SU-DHL-6 (cell line): ENCODE measurements at regions not wholly inside any gene's neighbourhood (a gene's known extent, or its start where the extent isn't known, plus 50 kb on each side); places are given as distances from the start of the nearest gene placed in this dataset.

ENCODE experiments used
- H2AFZ ChIP-seq: fragments of 200-600 bp; sonication (generic); 2 replicates; pipeline ENCODE4 v1.6.1; 2014; ENCODE audit warnings: low read depth, mild to moderate bottlenecking, moderate library complexity, mixed read lengths, antibody characterized with exemption, low read length; ENCODE audit not compliant: severe bottlenecking
- H3F3A ChIP-seq: fragments of 200-600 bp; shearing (Covaris generic); 2 replicates; pipeline ENCODE4 v1.6.0; 2016; ENCODE audit warnings: antibody characterized with exemption, mild to moderate bottlenecking; ENCODE audit not compliant: insufficient read depth
- H3K27ac ChIP-seq: fragments of 200-600 bp; sonication (generic); 2 replicates; pipeline ENCODE4 v1.5.1; 2016; ENCODE audit warnings: low read depth, mild to moderate bottlenecking, low read length, moderate library complexity, mixed read lengths
- H3K27me3 ChIP-seq: fragments of 200-600 bp; sonication (generic), shearing (Covaris generic); 2 replicates; pipeline ENCODE4 v1.6.0; 2014; ENCODE audit warnings: mild to moderate bottlenecking, low read length
- H3K36me3 ChIP-seq: fragments of 200-600 bp; sonication (generic); 2 replicates; pipeline ENCODE4 v1.6.1; 2014; ENCODE audit warnings: mild to moderate bottlenecking, low read length, mixed read lengths
- H3K4me2 ChIP-seq: fragments of 300-600, 200-600 bp; shearing (Covaris generic), sonication (generic); 2 replicates; pipeline ENCODE4 v1.6.0; 2014; ENCODE audit warnings: low read length, low read depth, mild to moderate bottlenecking; ENCODE audit not compliant: poor library complexity, severe bottlenecking
- H3K4me3 ChIP-seq: fragments of 200-600 bp; sonication (generic); 2 replicates; pipeline ENCODE4 v1.5.1; 2014; ENCODE audit warnings: antibody characterized with exemption, low read length, mild to moderate bottlenecking, mixed read lengths; ENCODE audit not compliant: insufficient read depth, poor library complexity, severe bottlenecking
- H3K79me2 ChIP-seq: fragments of 200-600 bp; sonication (generic); 2 replicates; pipeline ENCODE4 v1.6.1; 2014; ENCODE audit warnings: mild to moderate bottlenecking, low read length, moderate library complexity; ENCODE audit not compliant: insufficient read depth
- H3K9ac ChIP-seq: fragments of 200-600 bp; sonication (generic); 2 replicates; pipeline ENCODE4 v1.7.0; 2014; ENCODE audit warnings: mild to moderate bottlenecking, low read length
- H3K9me2 ChIP-seq: fragments of 200-600 bp; sonication (generic); replicated peaks from 2 replicates; pipeline ENCODE4 v1.6.1; 2014; ENCODE audit warnings: low read length; ENCODE audit not compliant: insufficient read depth
- H3K9me3 ChIP-seq: fragments of 200-600 bp; sonication (generic); 2 replicates; pipeline ENCODE4 v1.6.1; 2014; ENCODE audit warnings: low read length, mixed read lengths; ENCODE audit not compliant: insufficient read depth
- H4K20me1 ChIP-seq: fragments of 200-600 bp; sonication (generic); 2 replicates; pipeline ENCODE4 v1.6.1; 2014; ENCODE audit warnings: low read depth, mild to moderate bottlenecking, antibody characterized with exemption, low read length, moderate library complexity, mixed read lengths
- CTCF ChIP-seq: fragments of 200-600 bp; sonication (generic); IDR thresholded peaks from one replicate; pipeline ENCODE4 v1.5.1; 2017; ENCODE audit warnings: antibody characterized with exemption, mild to moderate bottlenecking, low read length, moderate library complexity; ENCODE audit not compliant: insufficient read depth, poor library complexity, severe bottlenecking
- EZH2phosphoT487 ChIP-seq: fragments of 200-600 bp; sonication (generic), shearing (Covaris generic); conservative IDR thresholded peaks from 2 replicates; pipeline ENCODE4 v1.6.1; 2018; ENCODE audit warnings: mild to moderate bottlenecking, antibody characterized with exemption, low read length, moderate library complexity, mixed read lengths

GRCh38 chr4:63464393-63464792 is 944.9 kb downstream of the TECRL start:
- Histone ChIP-seq H3K36me3 (no peaks in the 10 kb centered on the region), H3K9me2 (no peaks in the 10 kb centered on the region), H3K79me2 (no peaks in the 10 kb centered on the region), H4K20me1 (no peaks in the 10 kb centered on the region), H3K27ac (no peak overlapping the region), H3K27me3 (no peaks in the 10 kb centered on the region), H3K9me3 (no peaks in the 10 kb centered on the region), H3K4me3 (no peak overlapping the region), H3K9ac (no peak overlapping the region), H2AFZ (no peak overlapping the region), H3F3A (no peaks in the 10 kb centered on the region), H3K4me2 (no peak overlapping the region)
- TF ChIP-seq EZH2phosphoT487 (no peak), CTCF (no peak)

GRCh38 chr4:63460075-63460474 is 949.2 kb downstream of the TECRL start:
- Histone ChIP-seq H3F3A (no peaks in the 10 kb centered on the region), H3K27me3 (no peaks in the 10 kb centered on the region), H3K4me2 (no peak overlapping the region), H2AFZ (no peak overlapping the region), H3K9ac (no peak overlapping the region), H3K4me3 (no peak overlapping the region), H3K9me3 (no peaks in the 10 kb centered on the region), H3K27ac (no peak overlapping the region), H3K36me3 (no peaks in the 10 kb centered on the region), H3K79me2 (no peaks in the 10 kb centered on the region), H3K9me2 (no peaks in the 10 kb centered on the region), H4K20me1 (no peaks in the 10 kb centered on the region)
- TF ChIP-seq EZH2phosphoT487 (no peak), CTCF (no peak)

GRCh38 chr4:63459329-63459728 is 949.9 kb downstream of the TECRL start:
- TF ChIP-seq CTCF: no peak
- no peak for TF ChIP-seq EZH2phosphoT487
- no peaks in the 10 kb centered on the region for H3K9me2 ChIP-seq
- H3K27ac ChIP-seq: no peak overlapping the region
- H3K79me2 ChIP-seq: no peaks in the 10 kb centered on the region
- H3F3A ChIP-seq: no peaks in the 10 kb centered on the region
- H3K27me3 ChIP-seq: no peaks in the 10 kb centered on the region
- H3K9me3 ChIP-seq: no peaks in the 10 kb centered on the region
- no peak overlapping the region for H3K4me3 ChIP-seq
- H4K20me1 ChIP-seq: no peaks in the 10 kb centered on the region
- H2AFZ ChIP-seq: no peak overlapping the region
- no peaks in the 10 kb centered on the region for H3K36me3 ChIP-seq
- H3K4me2 ChIP-seq: no peak overlapping the region
- H3K9ac ChIP-seq: no peak overlapping the region

- no peaks in the 10 kb centered on the region for H3K79me2 ChIP-seq
- no peak overlapping the region for H3K4me3 ChIP-seq
Observed at GRCh38 chr4:63458010-63458409, 951.2 kb downstream of the TECRL start.

More at GRCh38 chr4:63458010-63458409, 951.2 kb downstream of the TECRL start:
- Histone ChIP-seq H3K9ac (no peak overlapping the region), H3F3A (no peaks in the 10 kb centered on the region), H2AFZ (no peak overlapping the region), H3K9me2 (no peaks in the 10 kb centered on the region), H3K9me3 (no peaks in the 10 kb centered on the region), H3K27ac (no peak overlapping the region), H3K36me3 (no peaks in the 10 kb centered on the region), H4K20me1 (no peaks in the 10 kb centered on the region), H3K27me3 (no peaks in the 10 kb centered on the region), H3K4me2 (no peak overlapping the region)
- TF ChIP-seq EZH2phosphoT487 (no peak), CTCF (no peak)
